Neural cell (in vitro differentiated cells): ENCODE measurements at regions not wholly inside any gene's neighbourhood (a gene's known extent, or its start where the extent isn't known, plus 50 kb on each side); places are given as distances from the start of the nearest gene placed in this dataset.

Experiments used
- H2AFZ ChIP-seq: fragments of 200-600, 300-800 bp; sonication (generic), shearing (Covaris generic); 2 replicates; pipeline ENCODE4 v1.6.0; 2014; ENCODE audit warnings: low read depth, mild to moderate bottlenecking, antibody characterized with exemption, low read length, moderate library complexity
- H3F3A ChIP-seq: fragments of 200-600 bp; shearing (Covaris generic); 2 replicates; pipeline ENCODE4 v1.6.1; 2016; ENCODE audit warnings: mild to moderate bottlenecking, moderate library complexity, mixed read lengths, antibody characterized with exemption, low read length; ENCODE audit not compliant: insufficient read depth, poor library complexity, severe bottlenecking
- H3K27ac ChIP-seq: fragments of 200-600, 300-800 bp; sonication (generic), shearing (Covaris generic); 2 replicates; pipeline ENCODE4 v1.5.1; 2014; ENCODE audit warnings: mild to moderate bottlenecking, low read length, moderate library complexity
- H3K27me3 ChIP-seq: fragments of 300-800, 200-600 bp; sonication (generic), shearing (Covaris generic); 2 replicates; pipeline ENCODE4 v1.6.0; 2014; ENCODE audit warnings: mild to moderate bottlenecking, low read depth, low read length, moderate library complexity; ENCODE audit not compliant: insufficient read depth
- H3K36me3 ChIP-seq: fragments of 300-800, 200-600 bp; sonication (generic), shearing (Covaris generic); 2 replicates; pipeline ENCODE4 v1.5.1; 2014; ENCODE audit warnings: mild to moderate bottlenecking, antibody characterized with exemption, low read length, moderate library complexity; ENCODE audit not compliant: insufficient read depth
- H3K4me2 ChIP-seq: fragments of 300-800, 200-600 bp; sonication (generic), shearing (Covaris generic); 2 replicates; pipeline ENCODE4 v1.6.0; 2014; ENCODE audit warnings: mild to moderate bottlenecking, low read length
- H3K4me3 ChIP-seq: fragments of 300-800, 200-600 bp; sonication (generic), shearing (Covaris generic); 2 replicates; pipeline ENCODE4 v1.5.1; 2014; ENCODE audit warnings: mild to moderate bottlenecking, low read length, moderate library complexity
- H3K79me2 ChIP-seq: fragments of 200-600 bp; shearing (Covaris generic); replicated peaks from 2 replicates; pipeline ENCODE4 v1.6.0; 2014; ENCODE audit warnings: mild to moderate bottlenecking, low read length, moderate library complexity; ENCODE audit not compliant: insufficient read depth
- H3K9ac ChIP-seq: fragments of 300-800, 200-600 bp; sonication (generic), shearing (Covaris generic); 2 replicates; pipeline ENCODE4 v1.6.1; 2016; ENCODE audit warnings: mild to moderate bottlenecking, low read length, mixed read lengths
- H3K9me2 ChIP-seq: fragments of 200-600 bp; shearing (Covaris generic); 2 replicates; pipeline ENCODE4 v1.6.1; 2016; ENCODE audit warnings: mild to moderate bottlenecking, low read length, mixed read lengths; ENCODE audit not compliant: insufficient read depth
- H3K9me3 ChIP-seq: fragments of 200-600, 300-800 bp; sonication (generic), shearing (Covaris generic); 2 replicates; pipeline ENCODE4 v1.6.1; 2016; ENCODE audit warnings: mild to moderate bottlenecking, mixed run types, low read length, moderate library complexity, mixed read lengths
- H4K20me1 ChIP-seq: fragments of 200-600 bp; shearing (Covaris generic); 2 replicates; pipeline ENCODE4 v1.6.1; 2016; ENCODE audit warnings: mild to moderate bottlenecking, mixed run types; ENCODE audit not compliant: insufficient read depth
- EP300 ChIP-seq: fragments of 450-650 bp; conservative IDR thresholded peaks from 2 replicates; pipeline ENCODE4 v1.6.1; 2014; ENCODE audit warnings: antibody characterized with exemption, mild to moderate bottlenecking, moderate library complexity; ENCODE audit not compliant: poor library complexity, severe bottlenecking
- EZH2 ChIP-seq: fragments of 200-600, 300-800 bp; shearing (Covaris generic), sonication (generic); IDR thresholded peaks from 2 replicates; pipeline ENCODE4 v1.6.1; 2014; ENCODE audit warnings: antibody characterized with exemption, low read length, borderline replicate concordance, mild to moderate bottlenecking; ENCODE audit not compliant: insufficient read depth, poor library complexity, severe bottlenecking
- MXI1 ChIP-seq: fragments of 450-650 bp; conservative IDR thresholded peaks from 2 replicates; pipeline ENCODE4 v1.6.1; 2014; ENCODE audit warnings: antibody characterized with exemption, mild to moderate bottlenecking; ENCODE audit not compliant: poor library complexity, severe bottlenecking
- POLR2AphosphoS5 ChIP-seq: IDR thresholded peaks from 2 replicates; pipeline ENCODE4 v1.6.1; 2012
- RAD21 ChIP-seq: fragments of 450-650 bp; conservative IDR thresholded peaks from 2 replicates; pipeline ENCODE4 v1.6.1; 2014; ENCODE audit warnings: antibody characterized with exemption, mild to moderate bottlenecking, moderate library complexity
- REST ChIP-seq: IDR thresholded peaks from 2 replicates; pipeline ENCODE4 v1.6.1; 2012; ENCODE audit warnings: borderline replicate concordance
- SMC3 ChIP-seq: fragments of 450-650 bp; conservative IDR thresholded peaks from 2 replicates; pipeline ENCODE4 v1.6.1; 2014; ENCODE audit warnings: antibody characterized with exemption, mild to moderate bottlenecking, moderate library complexity; ENCODE audit not compliant: poor library complexity
- TAF1 ChIP-seq: IDR thresholded peaks from 2 replicates; pipeline ENCODE4 v1.6.1; 2012; ENCODE audit warnings: low read depth
- TF ChIP-seq, protein P1 (sequence below): fragments of 450-650 bp; IDR thresholded peaks from 2 replicates; pipeline ENCODE4 v1.5.1; 2014; ENCODE audit warnings: antibody characterized with exemption, mild to moderate bottlenecking, moderate library complexity; ENCODE audit not compliant: poor library complexity, severe bottlenecking

DNA sequence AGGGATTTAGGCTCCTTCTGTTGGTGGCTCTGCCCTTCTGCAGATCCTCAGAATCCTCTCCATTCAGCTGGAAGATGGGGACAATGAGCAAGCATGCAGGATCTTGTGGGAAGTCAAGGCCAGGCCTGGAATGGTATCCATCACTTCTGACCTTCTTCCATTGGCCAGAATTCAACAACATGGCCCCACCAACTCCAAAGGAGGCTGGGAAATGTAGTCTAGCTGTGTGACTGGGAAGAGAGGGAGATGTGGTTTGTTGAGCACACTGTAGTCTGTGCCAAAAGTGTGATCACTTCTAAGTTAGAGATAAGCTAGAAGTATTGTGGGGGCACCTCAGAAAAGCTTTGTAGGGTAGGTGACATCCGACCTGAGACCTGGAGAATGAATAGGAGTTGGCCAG is 60.4 kb upstream of the WNT4 start:
- Histone ChIP-seq H3K27ac (no peak overlapping the region), H3K36me3 (no peaks in the 10 kb centered on the region), H3K27me3 (peaks cover 20% of the 10 kb centered on the region), H3F3A (no peaks in the 10 kb centered on the region), H3K4me2 (no peak overlapping the region), H3K9me2 (no peaks in the 10 kb centered on the region), H2AFZ (no peak overlapping the region), H3K9me3 (no peaks in the 10 kb centered on the region), H3K4me3 (no peak overlapping the region), H4K20me1 (no peaks in the 10 kb centered on the region), H3K79me2 (no peaks in the 10 kb centered on the region), H3K9ac (no peak overlapping the region)
- TF ChIP-seq SMC3 (no peak), TAF1 (no peak), POLR2AphosphoS5 (no peak), RAD21 (no peak), REST (no peak), EP300 (no peak), MXI1 (no peak), EZH2 (no peak)
- TF ChIP-seq, protein P1, sequence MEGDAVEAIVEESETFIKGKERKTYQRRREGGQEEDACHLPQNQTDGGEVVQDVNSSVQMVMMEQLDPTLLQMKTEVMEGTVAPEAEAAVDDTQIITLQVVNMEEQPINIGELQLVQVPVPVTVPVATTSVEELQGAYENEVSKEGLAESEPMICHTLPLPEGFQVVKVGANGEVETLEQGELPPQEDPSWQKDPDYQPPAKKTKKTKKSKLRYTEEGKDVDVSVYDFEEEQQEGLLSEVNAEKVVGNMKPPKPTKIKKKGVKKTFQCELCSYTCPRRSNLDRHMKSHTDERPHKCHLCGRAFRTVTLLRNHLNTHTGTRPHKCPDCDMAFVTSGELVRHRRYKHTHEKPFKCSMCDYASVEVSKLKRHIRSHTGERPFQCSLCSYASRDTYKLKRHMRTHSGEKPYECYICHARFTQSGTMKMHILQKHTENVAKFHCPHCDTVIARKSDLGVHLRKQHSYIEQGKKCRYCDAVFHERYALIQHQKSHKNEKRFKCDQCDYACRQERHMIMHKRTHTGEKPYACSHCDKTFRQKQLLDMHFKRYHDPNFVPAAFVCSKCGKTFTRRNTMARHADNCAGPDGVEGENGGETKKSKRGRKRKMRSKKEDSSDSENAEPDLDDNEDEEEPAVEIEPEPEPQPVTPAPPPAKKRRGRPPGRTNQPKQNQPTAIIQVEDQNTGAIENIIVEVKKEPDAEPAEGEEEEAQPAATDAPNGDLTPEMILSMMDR = no peak

DNA sequence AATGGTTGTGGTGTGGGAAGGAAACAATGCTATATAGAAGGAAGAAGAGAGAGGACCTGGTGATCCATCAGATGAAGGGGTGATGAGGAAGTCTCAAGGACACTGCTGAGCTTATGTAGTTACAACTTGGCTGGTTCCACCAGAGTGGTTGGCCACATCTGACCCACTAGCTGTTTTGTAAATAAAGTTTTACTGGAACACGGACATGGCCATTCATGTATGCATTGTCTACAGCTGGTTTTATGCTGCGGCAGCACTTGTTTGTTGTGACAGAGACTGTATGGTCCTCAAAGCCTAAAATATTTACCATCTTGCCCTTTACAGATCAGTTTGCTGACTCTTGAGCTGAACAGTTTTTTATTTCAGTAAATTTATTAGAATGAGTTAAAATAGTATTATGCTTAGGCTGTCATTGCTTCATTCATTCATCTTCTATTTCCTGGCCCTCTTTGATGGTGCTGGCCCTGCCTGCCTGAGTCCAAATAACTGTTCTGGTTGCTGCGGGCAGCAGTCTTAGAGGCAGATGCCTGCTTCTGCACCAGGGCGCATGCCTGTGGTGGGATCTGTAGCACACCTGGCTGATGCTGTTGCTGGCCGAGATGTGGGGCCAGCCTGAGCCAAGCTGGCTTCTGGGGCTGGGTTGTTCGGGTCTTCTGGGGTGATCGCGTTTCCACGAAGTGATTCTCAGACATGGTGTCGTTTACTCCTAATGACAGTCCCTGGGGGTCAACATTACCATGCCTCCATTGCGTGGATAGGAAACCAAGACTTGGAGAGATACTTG is 61.4 kb upstream of the WNT4 start:
- Histone ChIP-seq H3K9me2 (no peaks in the 10 kb centered on the region), H3K9me3 (no peaks in the 10 kb centered on the region), H2AFZ (no peak overlapping the region), H3K79me2 (no peaks in the 10 kb centered on the region), H3K4me2 (no peak overlapping the region), H3K27me3 (peaks cover 26% of the 10 kb centered on the region), H3K4me3 (no peak overlapping the region), H3F3A (no peaks in the 10 kb centered on the region), H3K9ac (no peak overlapping the region), H3K36me3 (no peaks in the 10 kb centered on the region), H4K20me1 (no peaks in the 10 kb centered on the region), H3K27ac (no peak overlapping the region)
- TF ChIP-seq, protein P1 = no peak
- TF ChIP-seq REST = no peak
- no peak for TF ChIP-seq POLR2AphosphoS5
- no peak for TF ChIP-seq TAF1
- TF ChIP-seq EZH2 = no peak
- no peak for TF ChIP-seq MXI1
- no peak for TF ChIP-seq RAD21
- no peak for TF ChIP-seq EP300
- TF ChIP-seq SMC3 = no peak
